OCI-LY1 (cell line): ENCODE measurements at regions not wholly inside any gene's neighbourhood (a gene's known extent, or its start where the extent isn't known, plus 50 kb on each side); places are given as distances from the start of the nearest gene placed in this dataset.

Experiments
- CTCF ChIP-seq: fragments of 200-600 bp; sonication (generic), shearing (Covaris generic); IDR thresholded peaks from 2 replicates; pipeline ENCODE4 v1.5.1; 2017; ENCODE audit warnings: mild to moderate bottlenecking, antibody characterized with exemption, low read length, moderate library complexity, mixed read lengths
- EZH2 ChIP-seq: fragments of 200-600 bp; sonication (generic), shearing (Covaris generic); IDR thresholded peaks from 2 replicates; pipeline ENCODE4 v1.8.0; 2017; ENCODE audit warnings: borderline replicate concordance, mixed run types, mild to moderate bottlenecking, antibody characterized with exemption, low read length, moderate library complexity, mixed read lengths

- no peak for TF ChIP-seq EZH2
- no peak for TF ChIP-seq CTCF
Measured at GRCh38 chr21:18023157-18023556, 204.0 kb upstream of the C21orf91 start.
